ENCODE measurements at regions not wholly inside any gene's neighbourhood (a gene's known extent, or its start where the extent isn't known, plus 50 kb on each side); places are given as distances from the start of the nearest gene placed in this dataset.

DNA sequence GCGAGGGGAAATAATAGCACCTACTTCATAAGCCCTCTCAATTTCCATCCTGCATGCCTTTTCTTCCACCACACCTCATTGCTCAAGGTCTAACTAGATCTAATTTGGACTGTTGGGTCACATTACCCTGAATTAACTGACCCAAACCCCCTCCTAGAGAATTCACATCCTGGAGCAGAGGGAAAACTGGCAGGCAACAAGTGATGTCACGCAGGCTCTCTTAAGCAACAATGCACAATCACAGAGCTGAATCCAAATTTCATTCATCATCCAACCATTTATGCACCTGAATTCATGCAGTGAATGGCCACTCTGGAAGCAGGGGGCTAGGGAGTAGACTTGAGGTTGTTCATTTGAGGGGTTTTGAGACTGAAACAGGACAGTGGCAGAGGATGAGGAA lies 107.7 kb upstream of the HUWE1 start:
- TF ChIP-seq, protein P1, sequence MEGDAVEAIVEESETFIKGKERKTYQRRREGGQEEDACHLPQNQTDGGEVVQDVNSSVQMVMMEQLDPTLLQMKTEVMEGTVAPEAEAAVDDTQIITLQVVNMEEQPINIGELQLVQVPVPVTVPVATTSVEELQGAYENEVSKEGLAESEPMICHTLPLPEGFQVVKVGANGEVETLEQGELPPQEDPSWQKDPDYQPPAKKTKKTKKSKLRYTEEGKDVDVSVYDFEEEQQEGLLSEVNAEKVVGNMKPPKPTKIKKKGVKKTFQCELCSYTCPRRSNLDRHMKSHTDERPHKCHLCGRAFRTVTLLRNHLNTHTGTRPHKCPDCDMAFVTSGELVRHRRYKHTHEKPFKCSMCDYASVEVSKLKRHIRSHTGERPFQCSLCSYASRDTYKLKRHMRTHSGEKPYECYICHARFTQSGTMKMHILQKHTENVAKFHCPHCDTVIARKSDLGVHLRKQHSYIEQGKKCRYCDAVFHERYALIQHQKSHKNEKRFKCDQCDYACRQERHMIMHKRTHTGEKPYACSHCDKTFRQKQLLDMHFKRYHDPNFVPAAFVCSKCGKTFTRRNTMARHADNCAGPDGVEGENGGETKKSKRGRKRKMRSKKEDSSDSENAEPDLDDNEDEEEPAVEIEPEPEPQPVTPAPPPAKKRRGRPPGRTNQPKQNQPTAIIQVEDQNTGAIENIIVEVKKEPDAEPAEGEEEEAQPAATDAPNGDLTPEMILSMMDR (IDR thresholded peaks at IDR 0.05) = no peak
- TF ChIP-seq POLR2A (IDR thresholded peaks at IDR 0.05) = no peak
